Colonic mucosa (tissue), 4 donors: ENCODE measurements at regions not wholly inside any gene's neighbourhood (a gene's known extent, or its start where the extent isn't known, plus 50 kb on each side); places are given as distances from the start of the nearest gene placed in this dataset.
"Not testable (repeated sequence)": the region's sequence is repeated elsewhere in the genome, so short reads cannot be mapped to it uniquely, and the experiment has no call there.

Experiments used
- DNase-seq: peaks from one replicate; pipeline ENCODE4 v3.0.0-alpha.2; 2020
- H3K27ac ChIP-seq: fragments of 200-600 bp; one replicate; pipeline ENCODE4 v1.8.0; 2021
- H3K27me3 ChIP-seq: fragments of 200-600 bp; one replicate; pipeline ENCODE4 v1.8.0; 2021
- H3K36me3 ChIP-seq: fragments of 200-600 bp; one replicate; pipeline ENCODE4 v1.8.0; 2021
- H3K4me1 ChIP-seq: fragments of 200-600 bp; one replicate; pipeline ENCODE4 v1.8.0; 2021; ENCODE audit warnings: mild to moderate bottlenecking
- H3K4me3 ChIP-seq: fragments of 200-600 bp; one replicate; pipeline ENCODE4 v1.8.0; 2021
- H3K9ac ChIP-seq, 2 donors: one replicate each; pipeline ENCODE4 v1.7.0; 2013; ENCODE audit warnings: control low read depth in 2 of 2, low read depth in 2 of 2, low read length in 2 of 2
- H3K9me3 ChIP-seq: fragments of 200-600 bp; one replicate; pipeline ENCODE4 v1.8.0; 2021
- CTCF ChIP-seq: fragments of 200-600 bp; IDR thresholded peaks from one replicate; pipeline ENCODE4 v1.8.0; 2022; ENCODE audit warnings: antibody characterized with exemption, mild to moderate bottlenecking
- intact Hi-C: fragments of 100-400 bp; cut with DNase I; formaldehyde crosslinking; loops from one replicate; pipeline ENCODE4 v1.14.1; 2022
- donor health status: healthy.
- donor health status: DM: no; HTN: no; CAD: no.
- donor health status: DM: no; HTN: no; CAD: no.

- DNase-seq, intact Hi-C loops, H3K36me3 ChIP-seq, H3K4me1 ChIP-seq, H3K27ac ChIP-seq, H3K4me3 ChIP-seq, H3K9ac ChIP-seq, H3K9me3 ChIP-seq, H3K27me3 ChIP-seq: not testable (repeated sequence)
These were observed 1074.9 kb downstream of the RPIA start for GRCh38 chr2:89766141-89766990.

- H3K9me3 ChIP-seq, H3K27me3 ChIP-seq, H3K4me3 ChIP-seq, intact Hi-C loops, H3K4me1 ChIP-seq, H3K27ac ChIP-seq, H3K9ac ChIP-seq, DNase-seq, H3K36me3 ChIP-seq: not testable (repeated sequence)
These were observed 1075.6 kb downstream of the RPIA start for GRCh38 chr2:89767058-89767457.

GRCh38 chr2:89767572-89768435, 1076.3 kb downstream of the RPIA start:
- no peaks in the 10 kb centered on the region for H3K4me1 ChIP-seq
- no peaks in the 10 kb centered on the region for H3K36me3 ChIP-seq
- intact Hi-C loops: no loop called here
- DNase-seq: no peak
- H3K4me3 ChIP-seq: no peak overlapping the region
- no peak overlapping the region for H3K27ac ChIP-seq
- TF ChIP-seq CTCF: no peak
- no peaks in the 10 kb centered on the region for H3K27me3 ChIP-seq
- H3K9me3 ChIP-seq: no peaks in the 10 kb centered on the region
- H3K9ac ChIP-seq: no peak overlapping the region

- no peak for DNase-seq
- Histone ChIP-seq H3K4me3 (no peak overlapping the region), H3K27ac (no peak overlapping the region), H3K27me3 (no peaks in the 10 kb centered on the region), H3K36me3 (no peaks in the 10 kb centered on the region), H3K4me1 (no peaks in the 10 kb centered on the region), H3K9ac (no peak overlapping the region), H3K9me3 (peaks cover 22% of the 10 kb centered on the region)
- TF ChIP-seq CTCF: no peak
- intact Hi-C loops: no loop called here
These were observed 1084.4 kb downstream of the RPIA start for GRCh38 chr2:89775885-89776284.

- no peak overlapping the region for H3K9ac ChIP-seq
- no peaks in the 10 kb centered on the region for H3K4me1 ChIP-seq
- DNase-seq: no peak
- H3K9me3 ChIP-seq: peaks cover 24% of the 10 kb centered on the region
- TF ChIP-seq CTCF: no peak
- H3K27ac ChIP-seq: no peak overlapping the region
- H3K4me3 ChIP-seq: no peak overlapping the region
- H3K36me3 ChIP-seq: no peaks in the 10 kb centered on the region
- intact Hi-C loops: no loop called here
- no peaks in the 10 kb centered on the region for H3K27me3 ChIP-seq
These were observed 1088.8 kb downstream of the RPIA start for GRCh38 chr2:89780318-89780717.

- H3K4me1 ChIP-seq: no peaks in the 10 kb centered on the region
- no peak overlapping the region for H3K9ac ChIP-seq
- H3K4me3 ChIP-seq: no peak overlapping the region
- no peak overlapping the region for H3K27ac ChIP-seq
- H3K9me3 ChIP-seq: peaks cover 17% of the 10 kb centered on the region
- no peak for DNase-seq
- no peaks in the 10 kb centered on the region for H3K27me3 ChIP-seq
- intact Hi-C loops: no loop called here
- no peaks in the 10 kb centered on the region for H3K36me3 ChIP-seq
- no peak for TF ChIP-seq CTCF
These were observed 1090.5 kb downstream of the RPIA start for GRCh38 chr2:89781962-89782361.
